ENCODE measurements at regions not wholly inside any gene's neighbourhood (a gene's known extent, or its start where the extent isn't known, plus 50 kb on each side); places are given as distances from the start of the nearest gene placed in this dataset.

GRCh38 chr1:182185842-182186756 lies 124.6 kb upstream of the ZNF648 start:
- TF ChIP-seq GATA2 (IDR thresholded peaks at IDR 0.05; ENCODE audit: low read depth, low read length), result no peak
- no peak for TF ChIP-seq GATA3 (IDR thresholded peaks at IDR 0.05; ENCODE audit: low read depth, low read length)

- TF ChIP-seq GATA3 (IDR thresholded peaks at IDR 0.05; ENCODE audit: low read depth, low read length), result no peak
- TF ChIP-seq GATA2 (IDR thresholded peaks at IDR 0.05; ENCODE audit: low read depth, low read length), result no peak
Observed at GRCh38 chr1:182185136-182185535, 123.6 kb upstream of the ZNF648 start.

GRCh38 chr1:182183606-182184005 lies 122.1 kb upstream of the ZNF648 start:
- TF ChIP-seq GATA3 (IDR thresholded peaks at IDR 0.05; ENCODE audit: low read depth, low read length) (no peak), GATA2 (IDR thresholded peaks at IDR 0.05; ENCODE audit: low read depth, low read length) (no peak)

GRCh38 chr1:182182311-182182710 lies 120.8 kb upstream of the ZNF648 start:
- TF ChIP-seq GATA2 (IDR thresholded peaks at IDR 0.05; ENCODE audit: low read depth, low read length) (no peak), GATA3 (IDR thresholded peaks at IDR 0.05; ENCODE audit: low read depth, low read length) (no peak)

GRCh38 chr1:182181167-182181572 lies 119.7 kb upstream of the ZNF648 start:
- TF ChIP-seq GATA3 (IDR thresholded peaks at IDR 0.05; ENCODE audit: low read depth, low read length) (no peak), GATA2 (IDR thresholded peaks at IDR 0.05; ENCODE audit: low read depth, low read length) (no peak)

- TF ChIP-seq GATA3 (IDR thresholded peaks at IDR 0.05; ENCODE audit: low read depth, low read length), result no peak
- TF ChIP-seq GATA2 (IDR thresholded peaks at IDR 0.05; ENCODE audit: low read depth, low read length), result no peak
Observed at GRCh38 chr1:182175361-182175931, 113.9 kb upstream of the ZNF648 start.

- TF ChIP-seq GATA3 (IDR thresholded peaks at IDR 0.05; ENCODE audit: low read depth, low read length), result no peak
- no peak for TF ChIP-seq GATA2 (IDR thresholded peaks at IDR 0.05; ENCODE audit: low read depth, low read length)
Observed at GRCh38 chr1:182174513-182174855, 113.0 kb upstream of the ZNF648 start.

GRCh38 chr1:182173808-182174512 lies 112.4 kb upstream of the ZNF648 start:
- TF ChIP-seq GATA2 (IDR thresholded peaks at IDR 0.05; ENCODE audit: low read depth, low read length) (no peak), GATA3 (IDR thresholded peaks at IDR 0.05; ENCODE audit: low read depth, low read length) (no peak)

GRCh38 chr1:182172699-182173098 lies 111.2 kb upstream of the ZNF648 start:
- TF ChIP-seq GATA3 (IDR thresholded peaks at IDR 0.05; ENCODE audit: low read depth, low read length), result no peak
- TF ChIP-seq GATA2 (IDR thresholded peaks at IDR 0.05; ENCODE audit: low read depth, low read length), result no peak

- TF ChIP-seq GATA2 (IDR thresholded peaks at IDR 0.05; ENCODE audit: low read depth, low read length) (no peak), GATA3 (IDR thresholded peaks at IDR 0.05; ENCODE audit: low read depth, low read length) (no peak)
Observed at GRCh38 chr1:182170891-182171461, 109.5 kb upstream of the ZNF648 start.

- TF ChIP-seq GATA2 (IDR thresholded peaks at IDR 0.05; ENCODE audit: low read depth, low read length), result no peak
Observed at GRCh38 chr1:182169203-182169602, 107.7 kb upstream of the ZNF648 start.

GRCh38 chr1:182166750-182167149 lies 105.2 kb upstream of the ZNF648 start:
- TF ChIP-seq GATA2 (IDR thresholded peaks at IDR 0.05; ENCODE audit: low read depth, low read length) (no peak), GATA3 (IDR thresholded peaks at IDR 0.05; ENCODE audit: low read depth, low read length) (no peak)

GRCh38 chr1:182166321-182166720 lies 104.8 kb upstream of the ZNF648 start:
- TF ChIP-seq GATA3 (IDR thresholded peaks at IDR 0.05; ENCODE audit: low read depth, low read length), result no peak
- TF ChIP-seq GATA2 (IDR thresholded peaks at IDR 0.05; ENCODE audit: low read depth, low read length), result no peak

- no peak for TF ChIP-seq GATA2 (IDR thresholded peaks at IDR 0.05; ENCODE audit: low read depth, low read length)
- no peak for TF ChIP-seq GATA3 (IDR thresholded peaks at IDR 0.05; ENCODE audit: low read depth, low read length)
Observed at GRCh38 chr1:182164273-182164672, 102.8 kb upstream of the ZNF648 start.
